ENCODE measurements at regions not wholly inside any gene's neighbourhood (a gene's known extent, or its start where the extent isn't known, plus 50 kb on each side); places are given as distances from the start of the nearest gene placed in this dataset.

GRCh38 chr5:88544136-88544645 lies 275.5 kb upstream of the TMEM161B start:
- no peak for DNase-seq (ENCODE audit: low read depth in 2 of 2)

- no peak for DNase-seq (ENCODE audit: low read depth in 2 of 2)
Measured at GRCh38 chr5:88542786-88543185, 274.1 kb upstream of the TMEM161B start.

GRCh38 chr5:88540471-88541115 lies 271.9 kb upstream of the TMEM161B start:
- no peak for DNase-seq (ENCODE audit: low read depth in 2 of 2)

- no peak for DNase-seq (ENCODE audit: low read depth in 2 of 2)
Measured at GRCh38 chr5:88539693-88540365, 271.2 kb upstream of the TMEM161B start.

DNA sequence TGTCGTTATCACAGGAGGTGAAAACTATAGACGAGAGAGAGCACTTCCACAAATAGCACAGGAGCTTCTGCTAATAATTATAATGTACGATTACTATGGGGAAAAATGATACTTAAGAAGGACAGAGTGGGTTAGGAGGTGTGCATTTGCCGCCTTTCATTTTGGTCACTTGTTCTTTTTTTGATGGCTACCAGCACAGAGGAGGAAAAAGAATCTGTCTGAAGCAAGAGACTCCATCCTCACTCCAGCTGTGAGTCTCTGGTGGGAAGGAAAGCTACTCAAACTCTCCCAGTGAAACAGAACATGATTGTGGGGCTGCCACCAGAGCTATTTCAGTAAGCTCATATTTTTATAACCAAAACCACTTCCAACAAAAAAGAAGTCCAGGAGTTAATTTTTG lies 270.4 kb upstream of the TMEM161B start:
- no peak for DNase-seq (ENCODE audit: low read depth in 2 of 2)

- no peak for DNase-seq (ENCODE audit: low read depth in 2 of 2)
Measured at GRCh38 chr5:88536146-88536545, 267.5 kb upstream of the TMEM161B start.

DNA sequence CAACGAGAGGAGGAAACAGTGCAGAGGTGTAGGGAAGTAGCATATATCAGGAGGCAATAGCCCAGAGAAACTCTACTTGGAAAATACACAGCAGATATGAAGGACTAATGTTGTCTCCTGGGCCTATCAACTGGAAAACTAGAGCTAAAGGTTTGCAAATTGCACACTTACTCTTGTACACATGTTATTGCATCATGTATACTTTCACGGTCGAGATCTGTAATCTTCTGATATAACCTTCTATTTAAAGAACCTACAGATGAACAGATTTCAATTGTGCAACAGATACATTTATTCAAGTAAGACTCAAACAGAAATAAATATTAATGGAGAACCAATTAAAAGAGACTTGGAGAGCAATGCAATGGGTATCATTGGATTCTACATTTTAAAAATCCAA lies 256.3 kb upstream of the TMEM161B start:
- no peak for DNase-seq (ENCODE audit: low read depth in 2 of 2)

GRCh38 chr5:88519066-88519465 lies 250.4 kb upstream of the TMEM161B start:
- DNase-seq (ENCODE audit: low read depth in 2 of 2) = no peak

DNA sequence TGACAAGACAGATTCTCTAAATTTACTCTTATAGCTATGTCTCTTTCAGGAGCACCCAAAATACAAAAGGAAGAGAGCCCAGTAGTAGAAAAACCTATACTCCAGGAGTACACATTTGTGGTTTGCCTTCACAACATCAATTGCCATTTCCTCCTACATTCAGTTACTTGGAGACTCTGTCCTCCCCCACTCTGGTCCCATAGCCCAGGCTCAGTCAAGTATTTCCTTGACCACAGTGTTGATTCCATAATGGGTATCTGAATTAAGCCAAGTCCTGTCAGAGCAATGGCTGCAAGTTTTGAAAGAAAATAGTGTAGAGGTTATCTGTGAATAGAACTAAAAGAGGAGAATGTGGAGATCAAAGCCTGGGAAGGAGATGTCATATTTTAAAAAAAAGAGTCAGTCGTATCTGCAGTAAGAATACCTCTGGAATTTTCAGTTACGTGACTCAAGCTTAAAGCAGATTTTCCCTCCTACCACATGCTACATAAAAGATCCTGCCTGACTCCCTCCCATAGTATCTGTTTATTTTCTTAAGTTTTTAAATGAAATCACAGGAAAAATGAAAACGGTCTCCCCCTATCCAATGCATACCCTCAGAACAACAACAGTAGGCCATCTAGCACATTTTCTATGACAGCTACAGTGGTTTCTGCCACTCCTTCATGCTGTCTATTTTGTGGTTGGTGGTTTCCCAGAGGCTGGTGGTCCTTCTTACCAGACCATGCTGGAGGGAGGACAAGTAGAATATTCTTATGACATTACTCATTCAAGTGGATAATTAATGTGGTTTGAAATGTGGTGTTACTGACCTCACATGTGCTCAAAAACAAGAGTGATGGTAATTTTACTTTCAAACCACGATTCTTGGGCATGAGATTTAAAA lies 249.7 kb upstream of the TMEM161B start:
- no peak for DNase-seq (ENCODE audit: low read depth in 2 of 2)

GRCh38 chr5:88515881-88516819 lies 247.5 kb upstream of the TMEM161B start:
- no peak for DNase-seq (ENCODE audit: low read depth in 2 of 2)

DNA sequence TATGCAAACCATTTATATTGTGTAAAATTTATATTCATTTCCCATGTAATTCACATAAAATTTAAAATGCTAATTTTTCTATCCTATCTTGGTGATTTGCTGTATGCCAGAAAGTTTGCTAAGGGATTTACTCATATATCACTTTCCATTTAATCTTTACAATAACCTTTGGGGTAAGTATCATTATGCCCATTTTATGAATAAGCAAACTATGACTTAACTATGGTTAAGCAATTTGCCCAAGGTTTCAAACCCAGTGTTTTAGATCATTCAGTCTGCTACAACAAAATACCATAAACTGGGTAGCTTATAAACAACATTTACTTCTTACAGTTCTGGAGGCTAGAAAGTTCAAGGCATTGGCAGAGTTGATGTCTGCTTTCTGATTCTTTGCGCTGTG lies 246.4 kb upstream of the TMEM161B start:
- DNase-seq (ENCODE audit: low read depth in 2 of 2) = no peak

DNA sequence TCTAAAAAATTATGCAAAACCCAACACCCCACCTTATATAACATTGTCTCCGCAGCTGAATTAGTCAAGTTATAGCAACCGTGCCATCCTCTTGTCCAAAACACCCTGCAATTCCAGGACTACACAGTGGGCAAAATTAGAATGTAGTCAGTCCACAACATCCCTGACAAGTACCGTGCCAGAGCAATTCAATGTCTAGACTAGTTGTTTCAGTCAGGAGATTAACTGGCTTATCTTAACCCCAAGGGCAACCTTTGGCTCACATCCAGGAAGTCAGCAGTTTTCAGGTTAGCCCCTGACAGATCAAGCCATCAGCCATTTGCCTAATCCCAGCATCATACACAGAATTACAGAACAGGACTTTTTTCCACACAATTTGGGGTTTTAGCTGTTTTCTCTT lies 240.8 kb upstream of the TMEM161B start:
- DNase-seq (ENCODE audit: low read depth in 2 of 2) = no peak

DNA sequence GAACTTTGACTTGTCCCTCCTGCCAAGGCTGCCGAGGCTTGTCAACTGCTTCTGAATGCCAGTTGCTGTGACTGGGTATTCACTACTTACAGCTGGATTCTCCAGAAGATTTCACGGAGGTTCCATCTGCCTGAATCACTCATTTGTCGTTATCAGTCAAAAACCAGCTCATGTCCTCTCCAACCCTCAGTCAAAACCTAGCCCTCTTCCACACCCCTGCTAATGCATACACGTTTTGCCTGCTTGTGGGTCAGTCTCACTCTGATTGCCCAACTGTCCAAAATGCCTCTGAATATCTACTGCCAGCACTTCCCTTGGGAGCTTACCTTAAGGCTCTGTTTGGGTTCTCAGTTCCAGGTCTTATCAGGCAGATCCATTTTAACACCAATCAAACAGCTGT lies 238.6 kb upstream of the TMEM161B start:
- DNase-seq (ENCODE audit: low read depth in 2 of 2) = no peak

GRCh38 chr5:88503406-88503805 lies 234.8 kb upstream of the TMEM161B start:
- no peak for DNase-seq (ENCODE audit: low read depth in 2 of 2)

DNA sequence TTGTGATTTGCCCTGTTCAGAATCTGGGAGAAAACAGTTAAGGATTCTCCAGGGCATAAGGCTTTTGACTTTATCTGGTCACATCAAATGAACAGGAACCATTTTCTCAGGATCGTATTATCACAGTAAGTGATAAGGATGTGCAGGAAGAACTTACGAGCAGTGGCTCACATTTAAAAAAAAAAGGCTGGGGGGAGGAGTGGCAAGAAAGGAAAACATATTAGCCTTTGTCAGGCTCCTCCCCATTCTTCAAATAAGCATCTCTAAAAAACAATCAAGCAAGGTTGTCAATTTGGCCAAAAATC lies 234.3 kb upstream of the TMEM161B start:
- no peak for DNase-seq (ENCODE audit: low read depth in 2 of 2)

DNA sequence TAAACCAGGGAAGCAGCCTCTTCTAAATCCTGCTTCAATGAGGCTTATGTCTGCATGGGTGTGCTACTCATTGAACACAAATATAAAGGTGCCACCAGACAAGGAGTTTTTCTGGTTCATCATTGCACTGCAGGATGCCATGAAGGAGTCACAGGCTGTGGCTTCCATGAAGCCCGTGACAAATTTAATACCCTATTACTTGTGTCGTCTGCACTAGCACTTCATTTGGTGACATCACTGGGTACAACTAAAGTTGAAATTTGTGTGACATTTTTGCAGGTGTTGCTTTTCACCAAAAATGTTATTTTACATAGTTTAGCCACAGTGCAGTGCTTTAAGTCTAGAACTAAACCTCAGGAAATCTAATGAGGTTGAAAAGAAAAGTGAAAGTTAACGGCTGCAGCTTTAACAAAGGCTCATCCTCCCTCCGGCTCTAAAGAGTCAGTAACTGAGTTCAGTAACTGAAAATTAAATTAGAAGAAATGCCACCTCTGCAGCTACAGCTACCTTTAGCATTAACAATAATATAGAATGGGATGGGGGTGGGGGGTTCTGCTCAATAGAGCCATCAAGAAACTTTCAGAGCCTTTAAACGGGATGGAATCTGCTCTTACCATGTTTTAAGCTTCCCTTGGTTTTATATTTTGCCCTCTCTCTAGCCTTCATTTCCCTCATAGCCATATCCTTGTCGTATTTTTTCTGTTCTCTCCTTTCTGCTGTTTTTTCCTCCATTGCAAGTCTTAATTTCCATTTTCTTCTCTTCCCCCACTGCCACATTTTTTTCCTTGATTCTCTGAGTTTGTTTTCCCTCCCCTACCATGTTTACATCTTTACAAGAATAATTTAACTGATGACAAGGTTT lies 233.8 kb upstream of the TMEM161B start:
- DNase-seq (ENCODE audit: low read depth in 2 of 2) = no peak

GRCh38 chr5:88495810-88496209 lies 227.2 kb upstream of the TMEM161B start:
- no peak for DNase-seq (ENCODE audit: low read depth in 2 of 2)

DNA sequence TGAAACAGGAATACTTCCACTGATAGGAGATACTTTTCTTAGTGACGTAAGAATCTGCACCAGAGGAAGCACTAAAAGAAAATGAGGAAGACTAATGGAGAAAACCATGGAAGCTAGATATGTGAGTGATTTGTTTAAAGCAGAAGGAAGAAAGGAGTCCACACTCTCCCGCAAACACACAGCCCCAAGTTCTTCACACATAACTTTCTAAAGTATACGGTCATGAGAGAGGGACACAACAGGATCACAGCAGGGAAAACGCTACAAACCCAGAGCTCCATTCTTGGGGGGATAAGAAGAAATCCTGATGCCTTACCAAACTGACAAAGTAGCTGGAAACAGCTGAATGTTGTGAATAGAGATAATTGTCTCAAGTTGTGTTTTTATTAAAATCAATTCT lies 222.2 kb upstream of the TMEM161B start:
- DNase-seq (ENCODE audit: low read depth in 2 of 2) = no peak

DNA sequence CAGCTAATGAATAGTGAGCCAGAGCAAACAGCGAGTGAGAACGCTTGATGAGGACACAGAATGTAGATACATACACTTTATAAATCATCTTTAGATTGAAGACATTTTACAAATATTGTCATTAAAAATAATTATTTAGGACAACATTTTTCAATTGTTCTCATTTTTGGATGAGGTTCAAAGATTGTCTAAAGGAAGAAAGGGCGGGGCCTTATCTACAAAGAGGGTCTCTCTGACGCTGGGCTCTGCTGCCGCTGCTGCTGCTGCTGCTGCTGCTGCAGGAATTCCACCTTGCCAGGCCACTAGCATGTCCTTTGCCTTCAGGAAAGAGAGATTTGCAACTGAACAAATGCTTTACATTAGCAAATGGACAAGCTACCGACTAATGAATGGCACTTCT lies 220.7 kb upstream of the TMEM161B start:
- DNase-seq (ENCODE audit: low read depth in 2 of 2) = no peak

DNA sequence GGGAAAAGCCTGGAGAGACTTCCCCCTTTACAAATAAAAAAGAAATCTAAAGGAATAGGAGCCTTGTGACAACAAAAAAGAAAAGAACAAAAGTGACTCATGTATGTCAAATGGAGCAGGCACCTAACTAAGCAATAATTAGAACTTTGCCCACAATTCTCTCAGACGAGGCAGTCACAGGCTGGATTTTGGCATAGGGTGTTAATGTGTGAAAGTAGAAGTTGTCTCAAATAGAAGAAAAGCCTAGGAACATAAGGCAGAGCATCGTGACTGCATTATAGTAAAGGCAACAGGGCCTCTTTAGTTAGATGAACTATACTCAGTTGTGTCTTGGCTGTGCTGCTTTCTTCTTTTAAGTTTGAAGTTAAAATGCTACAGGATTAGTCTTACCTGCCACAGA lies 219.9 kb upstream of the TMEM161B start:
- DNase-seq (ENCODE audit: low read depth in 2 of 2) = no peak

GRCh38 chr5:88488130-88488529 lies 219.5 kb upstream of the TMEM161B start:
- no peak for DNase-seq (ENCODE audit: low read depth in 2 of 2)
